Posterior vena cava (tissue), 2 donors: ENCODE measurements at regions not wholly inside any gene's neighbourhood (a gene's known extent, or its start where the extent isn't known, plus 50 kb on each side); places are given as distances from the start of the nearest gene placed in this dataset.
A peak's percentile ranks its signal among the peaks of the same experiment; 100 is the strongest.

Experiments used
- DNase-seq: peaks from one replicate; pipeline ENCODE4 v3.0.0-alpha.2; 2020; ENCODE audit warnings: low spot score
- intact Hi-C, 2 donors: fragments of 100-400 bp; cut with DNase I; formaldehyde crosslinking; loops; one replicate each; pipeline versions ENCODE4 v1.14.1 to v1.14.2; 2022 to 2023
- donor health status: DM: yes; HTN: yes; CAD: no.
- donor health status: DM: yes; HTN: yes; CAD: no.

GRCh38 chr20:1813674-1814635, 81.3 kb upstream of the SIRPA start:
- intact Hi-C loops = no loop called here
- DNase-seq = no peak

GRCh38 chr20:1813101-1813529, 82.1 kb upstream of the SIRPA start:
- intact Hi-C loops = no loop called here
- peak; percentile 94 for DNase-seq

GRCh38 chr20:1811621-1812498, 83.3 kb upstream of the SIRPA start:
- no peak for DNase-seq
- intact Hi-C loops = no loop called here

GRCh38 chr20:1810926-1811620, 84.1 kb upstream of the SIRPA start:
- DNase-seq = no peak

GRCh38 chr20:1810572-1810925, 84.7 kb upstream of the SIRPA start:
- intact Hi-C loops = no loop called here
- no peak for DNase-seq

More at GRCh38 chr20:1810926-1811620, 84.1 kb upstream of the SIRPA start:
- intact Hi-C loops = no loop called here

GRCh38 chr20:1809611-1810510, 85.3 kb upstream of the SIRPA start:
- intact Hi-C loops = loop anchor here in 1 of 2 donors (10.0 kb wide), 1 partner anchor 85 kb away; the partner anchor contains the start of gene SIRPA
- DNase-seq = no peak

- intact Hi-C loops = loop anchor here in 1 of 2 donors (10.0 kb wide), 1 partner anchor 86 kb away; the partner anchor contains the start of gene SIRPA
- DNase-seq = no peak
Measured at GRCh38 chr20:1809131-1809572, 86.1 kb upstream of the SIRPA start.

- intact Hi-C loops = loop anchor here in 1 of 2 donors (10.0 kb wide), 1 partner anchor 87 kb away; the partner anchor contains the start of gene SIRPA
- no peak for DNase-seq
Measured at GRCh38 chr20:1808101-1808500, 87.1 kb upstream of the SIRPA start.

- DNase-seq = no peak
- intact Hi-C loops = loop anchor here in 1 of 2 donors (10.0 kb wide), 1 partner anchor 87 kb away; the partner anchor contains the start of gene SIRPA
Measured at GRCh38 chr20:1807394-1807793, 87.8 kb upstream of the SIRPA start.

GRCh38 chr20:1806456-1806855, 88.8 kb upstream of the SIRPA start:
- intact Hi-C loops = loop anchor here in 1 of 2 donors (10.0 kb wide), 1 partner anchor 88 kb away; the partner anchor contains the start of gene SIRPA
- DNase-seq = no peak

GRCh38 chr20:1805816-1806215, 89.4 kb upstream of the SIRPA start:
- no peak for DNase-seq
- intact Hi-C loops = loop anchor here in 1 of 2 donors (10.0 kb wide), 1 partner anchor 89 kb away; the partner anchor contains the start of gene SIRPA

- intact Hi-C loops = loop anchor here in 1 of 2 donors (10.0 kb wide), 1 partner anchor 90 kb away; the partner anchor contains the start of gene SIRPA
- no peak for DNase-seq
Measured at GRCh38 chr20:1805161-1805581, 90.0 kb upstream of the SIRPA start.

GRCh38 chr20:1804554-1804956, 90.7 kb upstream of the SIRPA start:
- intact Hi-C loops = loop anchor here in 1 of 2 donors (10.0 kb wide), 1 partner anchor 90 kb away; the partner anchor contains the start of gene SIRPA
- no peak for DNase-seq

- no peak for DNase-seq
- intact Hi-C loops = loop anchor here in 1 of 2 donors (10.0 kb wide), 1 partner anchor 91 kb away; the partner anchor contains the start of gene SIRPA
Measured at GRCh38 chr20:1803932-1804501, 91.2 kb upstream of the SIRPA start.

GRCh38 chr20:1803061-1803931, 91.9 kb upstream of the SIRPA start:
- intact Hi-C loops = loop anchor here in 1 of 2 donors (10.0 kb wide), 1 partner anchor 92 kb away; the partner anchor contains the start of gene SIRPA
- DNase-seq = peak; percentile 94
